DND-41 (cell line): ENCODE measurements at regions not wholly inside any gene's neighbourhood (a gene's known extent, or its start where the extent isn't known, plus 50 kb on each side); places are given as distances from the start of the nearest gene placed in this dataset.
"Not testable (repeated sequence)": the region's sequence is repeated elsewhere in the genome, so short reads cannot be mapped to it uniquely, and the experiment has no call there.

Source experiments
- ATAC-seq: fragments of 200-7000 bp; cut with Tn5 transposase; 3 replicates; pipeline ENCODE4 v1.9.1; 2021; ENCODE audit warnings: low read depth; ENCODE audit not compliant: insufficient read depth
- DNase-seq: peaks from one replicate; pipeline ENCODE4 v3.0.0-alpha.2; 2020
- H2AFZ ChIP-seq: 2 replicates; pipeline ENCODE4 v1.6.0; 2012; ENCODE audit warnings: low read depth, low read length
- H3K27ac ChIP-seq: 2 replicates; pipeline ENCODE4 v1.5.1; 2012; ENCODE audit warnings: low read length, inconsistent platforms
- H3K27me3 ChIP-seq: fragments of 200-600 bp; sonication (generic); 2 replicates; pipeline ENCODE4 v1.6.0; 2012; ENCODE audit warnings: low read length, mild to moderate bottlenecking, inconsistent platforms; ENCODE audit not compliant: insufficient read depth, poor library complexity
- H3K36me3 ChIP-seq: 2 replicates; pipeline ENCODE4 v1.5.1; 2012; ENCODE audit warnings: low read length, inconsistent platforms; ENCODE audit not compliant: insufficient read depth
- H3K4me1 ChIP-seq: 2 replicates; pipeline ENCODE4 v1.5.1; 2012; ENCODE audit warnings: mild to moderate bottlenecking, low read length; ENCODE audit not compliant: insufficient read depth
- H3K4me2 ChIP-seq: 2 replicates; pipeline ENCODE4 v1.6.0; 2012; ENCODE audit warnings: mild to moderate bottlenecking, moderate library complexity, low read length, inconsistent platforms; ENCODE audit not compliant: insufficient read depth
- H3K4me3 ChIP-seq, 2 experiments: fragments of 200-600 bp in 1 of 2; shearing (Covaris generic) in 1 of 2; 2 replicates each; pipeline ENCODE4 v1.5.1; 2012 to 2016; ENCODE audit warnings: inconsistent platforms in 2 of 2, low read length in 2 of 2, mild to moderate bottlenecking in 2 of 2, low read depth in 1 of 2, moderate library complexity in 1 of 2
- H3K79me2 ChIP-seq: 2 replicates; pipeline ENCODE4 v1.6.0; 2012; ENCODE audit warnings: low read length, inconsistent platforms; ENCODE audit not compliant: insufficient read depth
- H3K9ac ChIP-seq: 2 replicates; pipeline ENCODE4 v1.6.0; 2012; ENCODE audit warnings: low read depth, mild to moderate bottlenecking, inconsistent platforms, low read length, moderate library complexity
- H3K9me3 ChIP-seq: 2 replicates; pipeline ENCODE4 v1.5.1; 2012; ENCODE audit warnings: low read length, moderate library complexity, mild to moderate bottlenecking, inconsistent platforms; ENCODE audit not compliant: insufficient read depth, severe bottlenecking
- H4K20me1 ChIP-seq: 2 replicates; pipeline ENCODE4 v1.6.0; 2012; ENCODE audit warnings: low read length; ENCODE audit not compliant: insufficient read depth
- EZH2 ChIP-seq: IDR thresholded peaks from 3 replicates; pipeline ENCODE4 v1.6.1; 2012; ENCODE audit warnings: borderline replicate concordance, low read depth, mild to moderate bottlenecking, moderate library complexity, low read length, inconsistent platforms; ENCODE audit not compliant: severe bottlenecking
- TF ChIP-seq, protein P1 (sequence below): IDR thresholded peaks from 2 replicates; pipeline ENCODE4 v1.5.1; 2012; ENCODE audit warnings: borderline replicate concordance, low read length, moderate library complexity, mild to moderate bottlenecking; ENCODE audit not compliant: poor library complexity, severe bottlenecking; ENCODE audit errors: extremely low read depth

DNA sequence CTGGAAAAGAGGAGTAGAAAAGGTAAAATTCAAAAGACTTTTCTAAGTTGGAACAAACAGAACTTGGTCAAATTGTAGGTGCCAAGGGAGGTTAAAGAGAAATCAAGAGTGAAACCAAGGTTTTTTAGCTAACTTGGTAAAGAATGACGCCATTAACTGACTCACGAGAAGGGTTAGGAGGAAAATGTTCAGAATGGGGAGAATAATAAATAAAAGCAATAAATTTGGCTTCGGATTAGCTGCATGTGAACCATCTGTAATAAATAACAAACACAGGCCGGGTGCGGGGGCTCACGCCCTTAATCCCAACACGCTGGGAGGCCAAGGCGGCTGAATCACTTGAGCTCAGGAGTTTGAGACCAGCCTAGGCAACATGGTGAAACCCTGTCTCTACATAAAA, 71.9 kb upstream of the SRRM3 start:
- Histone ChIP-seq H3K27me3 (peaks cover 6% of the 10 kb centered on the region), H3K4me2 (no peak overlapping the region), H3K79me2 (no peaks in the 10 kb centered on the region), H3K36me3 (no peaks in the 10 kb centered on the region), H3K4me3 (no peak overlapping the region), H3K27ac (no peak overlapping the region), H4K20me1 (no peaks in the 10 kb centered on the region), H3K9ac (no peak overlapping the region), H3K4me1 (no peaks in the 10 kb centered on the region), H3K9me3 (no peaks in the 10 kb centered on the region), H2AFZ (no peak overlapping the region)
- TF ChIP-seq, protein P1, sequence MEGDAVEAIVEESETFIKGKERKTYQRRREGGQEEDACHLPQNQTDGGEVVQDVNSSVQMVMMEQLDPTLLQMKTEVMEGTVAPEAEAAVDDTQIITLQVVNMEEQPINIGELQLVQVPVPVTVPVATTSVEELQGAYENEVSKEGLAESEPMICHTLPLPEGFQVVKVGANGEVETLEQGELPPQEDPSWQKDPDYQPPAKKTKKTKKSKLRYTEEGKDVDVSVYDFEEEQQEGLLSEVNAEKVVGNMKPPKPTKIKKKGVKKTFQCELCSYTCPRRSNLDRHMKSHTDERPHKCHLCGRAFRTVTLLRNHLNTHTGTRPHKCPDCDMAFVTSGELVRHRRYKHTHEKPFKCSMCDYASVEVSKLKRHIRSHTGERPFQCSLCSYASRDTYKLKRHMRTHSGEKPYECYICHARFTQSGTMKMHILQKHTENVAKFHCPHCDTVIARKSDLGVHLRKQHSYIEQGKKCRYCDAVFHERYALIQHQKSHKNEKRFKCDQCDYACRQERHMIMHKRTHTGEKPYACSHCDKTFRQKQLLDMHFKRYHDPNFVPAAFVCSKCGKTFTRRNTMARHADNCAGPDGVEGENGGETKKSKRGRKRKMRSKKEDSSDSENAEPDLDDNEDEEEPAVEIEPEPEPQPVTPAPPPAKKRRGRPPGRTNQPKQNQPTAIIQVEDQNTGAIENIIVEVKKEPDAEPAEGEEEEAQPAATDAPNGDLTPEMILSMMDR, result no peak
- no peak for TF ChIP-seq EZH2
- ATAC-seq (no peak), DNase-seq (no peak)

DNA sequence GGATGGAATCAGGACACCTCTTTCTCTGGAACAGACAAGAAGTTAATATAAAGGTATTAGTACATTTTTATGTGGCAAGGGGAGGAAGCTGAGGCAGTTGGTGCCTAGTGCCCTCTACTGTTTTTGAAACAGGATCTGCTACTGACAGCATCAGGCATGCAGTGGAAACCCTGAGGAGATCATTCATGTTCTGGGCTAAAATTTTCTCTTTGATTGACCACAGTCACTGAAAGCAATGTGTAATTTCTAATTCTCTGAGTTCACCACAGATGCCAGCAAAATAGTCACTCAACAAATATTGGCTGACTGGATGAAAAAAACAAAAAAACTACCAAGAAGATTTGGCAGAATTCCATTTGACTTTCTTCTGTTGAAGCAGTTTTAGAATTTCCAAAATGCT, 71.0 kb upstream of the SRRM3 start:
- H3K36me3 ChIP-seq, H3K4me3 ChIP-seq, H4K20me1 ChIP-seq, H3K79me2 ChIP-seq, H3K4me2 ChIP-seq, H3K9me3 ChIP-seq, H3K9ac ChIP-seq, H3K4me1 ChIP-seq, H2AFZ ChIP-seq, ATAC-seq, H3K27ac ChIP-seq, H3K27me3 ChIP-seq: not testable (repeated sequence)
- peak; percentile 9 for DNase-seq
- TF ChIP-seq, protein P1, result peak; percentile 39

DNA sequence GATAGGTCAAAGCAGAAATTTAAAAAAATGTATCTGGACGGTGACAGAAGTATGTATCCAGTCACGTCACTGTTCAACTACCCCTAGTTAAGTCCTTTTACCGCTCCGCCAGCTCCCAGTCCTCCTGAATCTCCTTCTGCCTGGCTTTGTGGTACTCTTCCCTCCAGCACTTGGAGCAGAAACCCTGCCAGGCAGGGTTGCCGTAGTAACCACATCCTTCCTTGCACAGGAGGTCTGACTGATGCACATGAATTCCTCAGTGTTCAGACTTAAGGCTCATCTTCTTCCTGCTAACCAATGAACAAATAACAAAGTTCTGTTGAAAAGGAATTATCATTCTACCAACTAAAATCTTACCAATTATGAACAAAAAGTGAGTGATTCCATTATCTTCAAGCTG, 69.8 kb upstream of the SRRM3 start:
- H3K27ac ChIP-seq, H3K9ac ChIP-seq, H3K4me2 ChIP-seq, H3K4me3 ChIP-seq, ATAC-seq, H2AFZ ChIP-seq, H3K4me1 ChIP-seq, H3K79me2 ChIP-seq, H4K20me1 ChIP-seq, H3K9me3 ChIP-seq, H3K27me3 ChIP-seq, H3K36me3 ChIP-seq: not testable (repeated sequence)
- peak; percentile 7 for DNase-seq

DNA sequence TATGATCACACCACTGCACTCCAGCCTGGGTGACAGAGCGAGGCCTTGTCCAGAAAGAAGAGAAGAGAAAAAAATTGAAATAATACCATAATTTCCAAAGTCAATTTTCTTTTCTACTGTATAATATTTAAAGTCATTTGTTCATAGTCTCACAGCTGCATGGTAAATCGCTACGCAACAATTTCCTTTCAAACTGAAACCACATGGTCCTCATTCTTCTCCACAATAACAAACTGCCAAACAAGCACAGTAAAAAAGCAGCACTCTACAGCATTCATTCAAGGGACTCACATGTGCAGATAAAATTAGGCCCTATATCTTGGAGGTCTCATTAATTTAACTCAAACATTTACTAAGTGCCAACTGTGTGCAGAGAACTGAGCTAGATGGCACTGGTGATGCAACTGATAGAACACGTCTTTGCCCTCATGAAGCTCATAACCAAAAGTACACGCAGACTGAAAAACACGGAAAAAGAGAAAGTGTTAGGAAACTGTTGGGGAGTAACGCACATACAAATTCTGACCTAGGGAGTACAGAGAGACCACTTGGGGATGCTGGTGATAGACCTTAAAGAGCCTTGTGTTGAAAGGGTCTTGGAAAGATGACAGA, 68.4 kb upstream of the SRRM3 start:
- no peaks in the 10 kb centered on the region for H4K20me1 ChIP-seq
- H3K9me3 ChIP-seq, result no peaks in the 10 kb centered on the region
- no peak overlapping the region for H2AFZ ChIP-seq
- no peaks in the 10 kb centered on the region for H3K4me1 ChIP-seq
- peaks cover 11% of the 10 kb centered on the region for H3K27me3 ChIP-seq
- no peak overlapping the region for H3K27ac ChIP-seq
- H3K79me2 ChIP-seq, result no peaks in the 10 kb centered on the region
- no peaks in the 10 kb centered on the region for H3K36me3 ChIP-seq
- TF ChIP-seq, protein P1, result no peak
- no peak for TF ChIP-seq EZH2
- H3K4me3 ChIP-seq, result no peak overlapping the region
- no peak for ATAC-seq
- DNase-seq, result no peak
- no peak overlapping the region for H3K9ac ChIP-seq
- H3K4me2 ChIP-seq, result no peak overlapping the region
